ENCODE measurements at regions not wholly inside any gene's neighbourhood (a gene's known extent, or its start where the extent isn't known, plus 50 kb on each side); places are given as distances from the start of the nearest gene placed in this dataset.
"Not testable (repeated sequence)": the region's sequence is repeated elsewhere in the genome, so short reads cannot be mapped to it uniquely, and the experiment has no call there.

DNA sequence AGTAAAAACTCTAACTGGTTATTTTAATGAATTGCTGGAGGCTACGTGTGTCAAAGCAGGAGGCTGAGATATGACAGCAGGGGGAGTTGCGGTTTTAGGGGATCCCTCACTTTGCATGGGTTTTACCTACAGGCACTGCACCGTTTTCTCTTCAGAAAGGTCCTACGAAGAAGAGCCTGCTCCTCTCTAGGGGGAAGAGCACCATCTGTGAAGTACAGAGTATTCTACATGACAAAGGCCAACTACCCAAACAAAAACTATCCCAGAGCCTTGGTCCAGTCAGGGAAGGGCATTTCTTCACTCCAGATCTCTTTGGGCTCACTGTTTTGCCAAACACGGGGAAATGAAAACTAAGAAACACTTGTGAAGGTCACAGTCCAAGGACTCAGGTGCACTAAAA, 696.7 kb upstream of the SOX11 start:
- H3K36me3 ChIP-seq (ENCODE audit: control insufficient read depth, insufficient read depth, low read length) = no peaks in the 10 kb centered on the region
- TF ChIP-seq, protein P1, sequence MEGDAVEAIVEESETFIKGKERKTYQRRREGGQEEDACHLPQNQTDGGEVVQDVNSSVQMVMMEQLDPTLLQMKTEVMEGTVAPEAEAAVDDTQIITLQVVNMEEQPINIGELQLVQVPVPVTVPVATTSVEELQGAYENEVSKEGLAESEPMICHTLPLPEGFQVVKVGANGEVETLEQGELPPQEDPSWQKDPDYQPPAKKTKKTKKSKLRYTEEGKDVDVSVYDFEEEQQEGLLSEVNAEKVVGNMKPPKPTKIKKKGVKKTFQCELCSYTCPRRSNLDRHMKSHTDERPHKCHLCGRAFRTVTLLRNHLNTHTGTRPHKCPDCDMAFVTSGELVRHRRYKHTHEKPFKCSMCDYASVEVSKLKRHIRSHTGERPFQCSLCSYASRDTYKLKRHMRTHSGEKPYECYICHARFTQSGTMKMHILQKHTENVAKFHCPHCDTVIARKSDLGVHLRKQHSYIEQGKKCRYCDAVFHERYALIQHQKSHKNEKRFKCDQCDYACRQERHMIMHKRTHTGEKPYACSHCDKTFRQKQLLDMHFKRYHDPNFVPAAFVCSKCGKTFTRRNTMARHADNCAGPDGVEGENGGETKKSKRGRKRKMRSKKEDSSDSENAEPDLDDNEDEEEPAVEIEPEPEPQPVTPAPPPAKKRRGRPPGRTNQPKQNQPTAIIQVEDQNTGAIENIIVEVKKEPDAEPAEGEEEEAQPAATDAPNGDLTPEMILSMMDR (IDR thresholded peaks at IDR 0.05; ENCODE audit: insufficient read depth, low read length, poor library complexity, severe bottlenecking) = no peak
- no peak for DNase-seq (ENCODE audit: low read depth)
- H3K4me3 ChIP-seq (ENCODE audit: low read depth, low read length) = no peak overlapping the region
- H3K27me3 ChIP-seq (ENCODE audit: control insufficient read depth, insufficient read depth, low read length) = no peaks in the 10 kb centered on the region

DNA sequence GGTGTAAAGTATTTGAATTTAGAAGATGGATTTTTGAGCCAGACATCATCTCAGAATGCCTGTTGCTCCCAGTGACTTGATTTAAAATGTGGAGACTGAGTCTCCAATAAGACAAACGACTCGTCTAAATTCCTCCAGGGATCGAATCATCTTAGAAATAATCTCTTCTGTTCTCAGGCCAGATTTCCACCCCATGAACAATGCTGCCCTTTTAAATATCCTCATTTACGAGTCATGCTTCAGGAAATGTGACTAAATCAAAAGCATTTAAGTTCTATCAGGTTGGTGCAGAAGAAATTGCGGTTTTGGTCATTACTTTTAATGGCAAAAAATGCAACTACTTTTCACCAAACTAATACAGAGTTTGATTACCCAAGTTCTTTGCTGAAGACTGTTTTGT, 684.6 kb upstream of the SOX11 start:
- no peaks in the 10 kb centered on the region for H3K27me3 ChIP-seq (ENCODE audit: control insufficient read depth, insufficient read depth, low read length)
- TF ChIP-seq, protein P1 (IDR thresholded peaks at IDR 0.05; ENCODE audit: insufficient read depth, low read length, poor library complexity, severe bottlenecking) = no peak

DNA sequence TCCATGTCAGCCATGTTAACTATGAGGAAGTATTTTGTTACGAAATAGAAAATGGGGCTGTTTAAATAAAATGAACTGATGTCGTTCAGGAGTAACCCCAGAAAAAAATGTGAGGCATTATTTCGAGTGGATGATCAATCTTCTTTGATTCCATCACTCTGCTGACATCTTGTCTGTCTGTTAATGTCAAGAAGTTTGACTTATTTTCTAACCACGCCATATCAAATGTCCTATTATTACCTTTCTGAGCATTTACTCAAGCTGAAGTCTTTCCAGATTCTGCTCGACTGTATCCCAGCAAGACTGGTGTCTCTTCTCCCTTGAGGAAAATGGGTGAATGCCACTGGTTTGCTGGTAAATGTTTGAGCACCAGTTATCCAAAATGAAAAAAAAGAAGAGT, 672.9 kb upstream of the SOX11 start:
- H3K4me3 ChIP-seq (ENCODE audit: low read depth, low read length) = no peak overlapping the region
- TF ChIP-seq, protein P1 (IDR thresholded peaks at IDR 0.05; ENCODE audit: insufficient read depth, low read length, poor library complexity, severe bottlenecking) = no peak
- no peaks in the 10 kb centered on the region for H3K36me3 ChIP-seq (ENCODE audit: control insufficient read depth, insufficient read depth, low read length)
- no peak for DNase-seq (ENCODE audit: low read depth)
- no peaks in the 10 kb centered on the region for H3K27me3 ChIP-seq (ENCODE audit: control insufficient read depth, insufficient read depth, low read length)

More for the DNA sequence above, 684.6 kb upstream of the SOX11 start:
- Histone ChIP-seq H3K36me3 (ENCODE audit: control insufficient read depth, insufficient read depth, low read length) (no peaks in the 10 kb centered on the region), H3K4me3 (ENCODE audit: low read depth, low read length) (no peak overlapping the region)
- DNase-seq (ENCODE audit: low read depth) = no peak

DNA sequence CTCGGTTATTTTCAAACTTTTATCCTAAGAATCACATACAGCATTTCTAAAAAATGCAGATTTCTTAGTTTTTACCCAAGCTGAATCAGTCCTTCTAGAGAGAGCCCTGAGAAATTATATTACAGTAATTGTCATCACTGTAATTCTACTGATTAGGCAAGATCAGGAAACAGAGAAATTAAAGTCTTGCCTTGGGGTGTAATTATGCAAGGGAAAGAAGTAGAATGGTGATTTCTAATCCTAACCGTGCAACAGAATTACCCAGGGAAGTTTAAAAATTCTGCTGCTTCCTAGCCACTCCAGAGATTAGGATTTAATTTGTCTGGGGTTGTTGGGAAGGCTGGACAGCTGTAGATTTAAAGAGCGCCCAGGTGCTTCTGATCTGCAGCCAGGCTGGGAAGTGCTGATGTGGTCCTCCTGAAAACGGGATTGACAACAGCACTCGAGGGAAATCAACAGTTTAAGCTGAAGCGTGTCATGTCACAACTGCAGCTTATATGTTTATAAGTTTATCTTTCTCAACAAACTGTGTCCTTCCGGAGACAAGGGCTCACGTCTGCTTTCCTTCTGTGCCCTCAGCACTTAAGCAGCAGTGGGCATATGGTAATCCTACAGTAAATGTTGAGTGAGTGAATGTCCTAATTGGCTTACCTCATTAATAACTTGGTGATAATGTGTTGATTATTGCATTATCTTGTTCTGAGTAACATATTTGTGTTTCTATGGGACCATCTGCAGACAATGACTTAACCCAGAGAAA, 671.9 kb upstream of the SOX11 start:
- H3K27me3 ChIP-seq (ENCODE audit: control insufficient read depth, insufficient read depth, low read length) = no peaks in the 10 kb centered on the region
- TF ChIP-seq, protein P1 (IDR thresholded peaks at IDR 0.05; ENCODE audit: insufficient read depth, low read length, poor library complexity, severe bottlenecking) = no peak
- no peak for DNase-seq (ENCODE audit: low read depth)
- H3K4me3 ChIP-seq (ENCODE audit: low read depth, low read length) = no peak overlapping the region
- H3K36me3 ChIP-seq (ENCODE audit: control insufficient read depth, insufficient read depth, low read length) = no peaks in the 10 kb centered on the region

DNA sequence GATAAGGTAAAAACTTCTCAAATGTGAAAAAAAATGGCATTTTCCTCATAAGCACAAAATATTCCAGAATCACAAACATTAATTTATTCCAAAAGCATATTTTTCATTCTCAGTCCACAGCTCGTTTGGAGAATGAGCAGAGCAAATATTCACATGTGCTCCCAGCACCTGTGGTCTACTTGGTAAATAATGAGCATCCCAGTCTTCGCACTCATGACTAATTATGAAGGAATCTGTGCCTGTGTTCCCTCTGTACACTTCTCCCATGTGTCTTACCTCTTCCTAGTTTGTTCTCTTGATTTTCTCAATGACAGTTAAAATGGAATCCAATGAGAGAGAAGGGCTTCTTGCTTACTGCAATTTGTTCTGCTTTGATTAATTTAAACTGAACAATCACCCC, 671.0 kb upstream of the SOX11 start:
- Histone ChIP-seq H3K36me3 (ENCODE audit: control insufficient read depth, insufficient read depth, low read length) (no peaks in the 10 kb centered on the region), H3K4me3 (ENCODE audit: low read depth, low read length) (no peak overlapping the region), H3K27me3 (ENCODE audit: control insufficient read depth, insufficient read depth, low read length) (no peaks in the 10 kb centered on the region)
- DNase-seq (ENCODE audit: low read depth) = no peak
- TF ChIP-seq, protein P1 (IDR thresholded peaks at IDR 0.05; ENCODE audit: insufficient read depth, low read length, poor library complexity, severe bottlenecking) = no peak

DNA sequence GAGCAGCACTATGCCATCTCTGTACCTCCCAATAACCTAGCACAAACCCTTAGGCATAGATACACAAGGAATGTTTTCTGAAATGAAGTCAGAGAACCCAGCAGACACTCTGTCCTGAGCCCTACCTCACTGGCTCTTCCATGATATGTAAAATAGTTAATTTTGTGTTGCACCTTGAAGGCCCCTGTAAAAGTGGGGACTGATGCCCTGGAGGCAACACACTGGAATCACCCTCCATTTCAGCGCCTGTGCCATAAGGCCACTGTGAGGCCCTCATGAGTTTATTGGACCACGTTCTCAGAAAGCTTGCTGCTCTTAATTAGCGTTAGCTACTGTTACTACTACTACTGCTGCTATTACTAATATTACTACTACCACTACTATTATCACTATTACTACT, 670.1 kb upstream of the SOX11 start:
- Histone ChIP-seq H3K27me3 (ENCODE audit: control insufficient read depth, insufficient read depth, low read length) (no peaks in the 10 kb centered on the region), H3K4me3 (ENCODE audit: low read depth, low read length) (no peak overlapping the region), H3K36me3 (ENCODE audit: control insufficient read depth, insufficient read depth, low read length) (no peaks in the 10 kb centered on the region)
- TF ChIP-seq, protein P1 (IDR thresholded peaks at IDR 0.05; ENCODE audit: insufficient read depth, low read length, poor library complexity, severe bottlenecking) = no peak
- DNase-seq (ENCODE audit: low read depth) = no peak

DNA sequence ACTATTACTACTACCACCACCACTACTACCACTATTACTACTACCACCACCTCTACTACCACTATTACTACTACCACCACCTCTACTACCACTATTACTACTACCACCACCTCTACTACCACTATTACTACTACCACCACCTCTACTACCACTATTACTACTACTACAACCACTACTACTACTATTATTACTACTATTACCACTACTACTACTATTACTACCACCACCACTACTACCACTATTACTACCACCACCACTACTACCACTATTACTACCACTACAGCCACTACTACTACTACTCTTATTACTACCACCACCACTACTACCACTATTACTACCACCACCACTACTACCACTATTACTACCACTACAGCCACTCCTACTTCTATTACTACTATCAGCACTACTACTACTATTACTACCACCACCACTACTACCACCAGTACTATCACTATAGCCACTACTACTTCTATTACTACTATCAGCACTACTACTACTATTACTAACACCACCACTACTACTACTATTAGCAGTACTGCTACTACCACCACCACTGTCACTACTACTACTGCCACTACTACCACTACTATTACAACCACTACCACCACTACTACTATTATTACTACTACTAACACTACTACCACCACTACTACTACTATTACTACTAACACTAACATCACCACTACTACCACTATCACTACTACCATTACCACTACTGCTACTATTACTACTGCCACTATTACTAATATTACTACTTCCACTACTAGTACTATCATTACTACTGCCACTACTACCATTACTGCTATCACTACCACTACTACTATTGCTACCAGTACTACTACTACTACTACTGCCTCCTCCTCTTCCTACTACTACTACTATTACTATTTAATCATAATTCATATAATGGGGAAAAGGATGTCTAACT, 669.2 kb upstream of the SOX11 start:
- H3K27me3 ChIP-seq (ENCODE audit: control insufficient read depth, insufficient read depth, low read length); DNase-seq (ENCODE audit: low read depth); H3K36me3 ChIP-seq (ENCODE audit: control insufficient read depth, insufficient read depth, low read length); H3K4me3 ChIP-seq (ENCODE audit: low read depth, low read length): not testable (repeated sequence)
